Neural crest cell (in vitro differentiated cells): ENCODE measurements at regions not wholly inside any gene's neighbourhood (a gene's known extent, or its start where the extent isn't known, plus 50 kb on each side); places are given as distances from the start of the nearest gene placed in this dataset.

ENCODE experiments used
- DNase-seq: peaks from one replicate; pipeline ENCODE4 v3.0.0; 2021; ENCODE audit warnings: low read depth, mixed read lengths, low spot score
- H3K27ac Mint-ChIP-seq: one replicate; pipeline ENCODE4 v1.8.0; 2021; ENCODE audit warnings: mild to moderate bottlenecking, mixed read lengths; ENCODE audit not compliant: unreplicated experiment
- H3K27me3 Mint-ChIP-seq: 2 replicates; pipeline ENCODE4 v1.8.0; 2021; ENCODE audit warnings: low read depth, mild to moderate bottlenecking, mixed read lengths
- H3K36me3 Mint-ChIP-seq: 2 replicates; pipeline ENCODE4 v1.8.0; 2021; ENCODE audit warnings: low read depth, mild to moderate bottlenecking, mixed read lengths
- H3K4me1 Mint-ChIP-seq: 2 replicates; pipeline ENCODE4 v1.8.0; 2021; ENCODE audit warnings: mixed read lengths
- H3K4me3 Mint-ChIP-seq: one replicate; pipeline ENCODE4 v1.8.0; 2021; ENCODE audit warnings: mild to moderate bottlenecking, mixed read lengths
- H3K9me3 Mint-ChIP-seq: 2 replicates; pipeline ENCODE4 v1.8.0; 2021; ENCODE audit warnings: mixed read lengths
- TF ChIP-seq, protein P1 (sequence below): fragments of 200-600 bp; sonication (generic); conservative IDR thresholded peaks from 2 replicates; pipeline ENCODE4 v1.5.0; 2021; ENCODE audit warnings: antibody characterized with exemption, mild to moderate bottlenecking

DNA sequence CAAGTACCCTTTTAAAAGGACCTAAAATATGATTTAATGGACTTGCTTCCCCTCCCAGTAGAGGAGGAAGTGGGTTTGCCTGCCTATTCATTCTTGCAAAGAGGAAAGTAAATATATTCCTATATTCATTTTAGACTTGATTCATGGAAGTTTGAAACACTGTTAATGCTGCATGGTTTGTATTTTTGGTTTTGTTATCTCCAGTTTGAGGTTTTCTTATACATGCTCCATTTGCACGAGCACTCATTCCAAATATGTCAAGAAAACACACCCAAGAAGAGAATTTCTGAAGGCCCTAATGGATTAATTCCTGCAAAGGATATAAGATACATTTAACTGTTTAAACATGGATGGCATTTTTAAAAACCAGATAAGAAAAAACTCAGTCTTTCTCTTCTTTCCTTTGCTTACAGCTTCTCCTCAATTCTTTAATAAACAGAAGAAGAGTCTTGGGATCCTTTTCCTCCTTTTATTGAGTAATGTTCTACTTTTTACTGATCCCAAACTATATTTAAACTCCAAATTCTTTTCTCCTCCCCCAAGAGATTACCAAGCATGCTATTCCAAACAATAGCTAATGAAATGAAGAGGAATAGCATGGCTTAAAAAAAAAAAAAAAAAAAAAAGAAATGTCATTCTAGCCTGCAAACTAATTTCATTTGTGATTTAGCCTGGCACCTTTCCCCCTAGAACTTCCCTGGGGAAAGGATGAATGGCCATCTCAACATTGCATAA is 54.6 kb upstream of the LDB2 start:
- Mint-ChIP-seq H3K4me3 (no peak overlapping the region), H3K9me3 (peaks cover 11% of the 10 kb centered on the region), H3K4me1 (no peaks in the 10 kb centered on the region), H3K36me3 (no peaks in the 10 kb centered on the region), H3K27ac (no peak overlapping the region), H3K27me3 (no peaks in the 10 kb centered on the region)
- no peak for DNase-seq
- TF ChIP-seq, protein P1, sequence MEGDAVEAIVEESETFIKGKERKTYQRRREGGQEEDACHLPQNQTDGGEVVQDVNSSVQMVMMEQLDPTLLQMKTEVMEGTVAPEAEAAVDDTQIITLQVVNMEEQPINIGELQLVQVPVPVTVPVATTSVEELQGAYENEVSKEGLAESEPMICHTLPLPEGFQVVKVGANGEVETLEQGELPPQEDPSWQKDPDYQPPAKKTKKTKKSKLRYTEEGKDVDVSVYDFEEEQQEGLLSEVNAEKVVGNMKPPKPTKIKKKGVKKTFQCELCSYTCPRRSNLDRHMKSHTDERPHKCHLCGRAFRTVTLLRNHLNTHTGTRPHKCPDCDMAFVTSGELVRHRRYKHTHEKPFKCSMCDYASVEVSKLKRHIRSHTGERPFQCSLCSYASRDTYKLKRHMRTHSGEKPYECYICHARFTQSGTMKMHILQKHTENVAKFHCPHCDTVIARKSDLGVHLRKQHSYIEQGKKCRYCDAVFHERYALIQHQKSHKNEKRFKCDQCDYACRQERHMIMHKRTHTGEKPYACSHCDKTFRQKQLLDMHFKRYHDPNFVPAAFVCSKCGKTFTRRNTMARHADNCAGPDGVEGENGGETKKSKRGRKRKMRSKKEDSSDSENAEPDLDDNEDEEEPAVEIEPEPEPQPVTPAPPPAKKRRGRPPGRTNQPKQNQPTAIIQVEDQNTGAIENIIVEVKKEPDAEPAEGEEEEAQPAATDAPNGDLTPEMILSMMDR: no peak

DNA sequence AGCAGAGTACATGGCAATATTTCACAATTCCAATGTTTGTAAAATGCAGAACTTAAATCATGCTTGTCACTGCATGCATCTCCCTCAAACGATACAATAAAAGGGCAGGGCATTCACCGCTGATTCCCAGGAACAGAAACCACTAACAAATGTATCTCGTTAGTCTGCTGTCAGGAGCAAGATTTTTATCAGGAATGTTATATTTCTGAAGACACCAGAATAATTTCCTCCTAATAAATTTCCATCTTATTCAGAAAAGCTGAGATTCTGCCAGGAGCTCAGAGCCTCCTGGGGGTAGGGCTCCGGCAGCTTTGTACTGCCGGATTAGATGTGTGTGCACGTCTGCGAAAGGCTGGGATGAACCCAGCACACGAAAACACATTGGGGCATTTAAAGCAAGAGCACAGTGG is 54.0 kb upstream of the LDB2 start:
- Mint-ChIP-seq H3K9me3 (peaks cover 11% of the 10 kb centered on the region), H3K4me3 (no peak overlapping the region), H3K4me1 (no peaks in the 10 kb centered on the region), H3K36me3 (no peaks in the 10 kb centered on the region), H3K27me3 (no peaks in the 10 kb centered on the region), H3K27ac (no peak overlapping the region)
- DNase-seq: no peak
- TF ChIP-seq, protein P1: no peak
